ENCODE measurements at regions not wholly inside any gene's neighbourhood (a gene's known extent, or its start where the extent isn't known, plus 50 kb on each side); places are given as distances from the start of the nearest gene placed in this dataset.

- Mint-ChIP-seq H3K27me3 (peaks cover 16% of the 10 kb centered on the region), H3K9me3 (peaks cover 0 to 18% (median 7%) of the 10 kb centered on the region in 7 donors), H3K36me3 (no peaks in the 10 kb centered on the region), H3K4me1 (peaks cover 0 to 2% (median 0%) of the 10 kb centered on the region in 4 donors), H3K27ac (no peak overlapping the region), H3K4me3 (no peak overlapping the region)
- no peaks in the 10 kb centered on the region for H3K9me3 ChIP-seq (ENCODE audit: control insufficient read depth in 2 of 2, low read length in 2 of 2)
- H3K4me3 ChIP-seq (ENCODE audit: low read depth, low read length): no peak overlapping the region
- peaks cover 4% of the 10 kb centered on the region for H3K27me3 ChIP-seq (ENCODE audit: control insufficient read depth, insufficient read depth, low read length)
- H3K27ac ChIP-seq (ENCODE audit: insufficient read depth, low read length, poor library complexity, severe bottlenecking): no peak overlapping the region
- H3K4me1 ChIP-seq (ENCODE audit: control insufficient read depth, insufficient read depth, low read length, poor library complexity, severe bottlenecking): no peaks in the 10 kb centered on the region
- no peak for DNase-seq
- ATAC-seq (ENCODE audit: low read depth in 2 of 2): no peak
- no peaks in the 10 kb centered on the region for H3K36me3 ChIP-seq (ENCODE audit: control insufficient read depth, insufficient read depth, low read length)
Measured at GRCh38 chr22:48569476-48570233, 1258.0 kb downstream of the BRD1 start.

GRCh38 chr22:48568736-48569330 is 1258.8 kb downstream of the BRD1 start:
- H3K27ac ChIP-seq (ENCODE audit: insufficient read depth, low read length, poor library complexity, severe bottlenecking): no peak overlapping the region
- no peaks in the 10 kb centered on the region for H3K9me3 ChIP-seq (ENCODE audit: control insufficient read depth in 2 of 2, low read length in 2 of 2)
- Mint-ChIP-seq H3K4me1 (peaks cover 0 to 2% (median 0%) of the 10 kb centered on the region in 4 donors), H3K4me3 (no peak overlapping the region), H3K9me3 (peaks cover 0 to 18% (median 7%) of the 10 kb centered on the region in 7 donors), H3K36me3 (no peaks in the 10 kb centered on the region), H3K27ac (no peak overlapping the region), H3K27me3 (peaks cover 7% of the 10 kb centered on the region)
- no peak for DNase-seq
- no peaks in the 10 kb centered on the region for H3K36me3 ChIP-seq (ENCODE audit: control insufficient read depth, insufficient read depth, low read length)
- no peak overlapping the region for H3K4me3 ChIP-seq (ENCODE audit: low read depth, low read length)
- H3K4me1 ChIP-seq (ENCODE audit: control insufficient read depth, insufficient read depth, low read length, poor library complexity, severe bottlenecking): no peaks in the 10 kb centered on the region
- peaks cover 4% of the 10 kb centered on the region for H3K27me3 ChIP-seq (ENCODE audit: control insufficient read depth, insufficient read depth, low read length)
- no peak for ATAC-seq (ENCODE audit: low read depth in 2 of 2)

- Histone ChIP-seq H3K36me3 (ENCODE audit: control insufficient read depth, insufficient read depth, low read length) (no peaks in the 10 kb centered on the region), H3K4me1 (ENCODE audit: control insufficient read depth, insufficient read depth, low read length, poor library complexity, severe bottlenecking) (no peaks in the 10 kb centered on the region), H3K27ac (ENCODE audit: insufficient read depth, low read length, poor library complexity, severe bottlenecking) (no peak overlapping the region), H3K9me3 (ENCODE audit: control insufficient read depth in 2 of 2, low read length in 2 of 2) (no peaks in the 10 kb centered on the region), H3K27me3 (ENCODE audit: control insufficient read depth, insufficient read depth, low read length) (peaks cover 4% of the 10 kb centered on the region), H3K4me3 (ENCODE audit: low read depth, low read length) (no peak overlapping the region)
- ATAC-seq (ENCODE audit: low read depth in 2 of 2) (no peak), DNase-seq (no peak)
- H3K27ac Mint-ChIP-seq: no peak overlapping the region
- H3K4me1 Mint-ChIP-seq: peaks cover 0 to 2% (median 0%) of the 10 kb centered on the region in 4 donors
- H3K36me3 Mint-ChIP-seq: no peaks in the 10 kb centered on the region
- H3K9me3 Mint-ChIP-seq: peaks cover 0 to 16% (median 6%) of the 10 kb centered on the region in 7 donors
- peak overlapping the region in 1 of 4 donors; percentile 44 for H3K4me3 Mint-ChIP-seq
- H3K27me3 Mint-ChIP-seq: peaks cover 7% of the 10 kb centered on the region
Measured at GRCh38 chr22:48567213-48567975, 1260.3 kb downstream of the BRD1 start.

GRCh38 chr22:48566741-48567140 is 1260.9 kb downstream of the BRD1 start:
- Histone ChIP-seq H3K9me3 (ENCODE audit: control insufficient read depth in 2 of 2, low read length in 2 of 2) (no peaks in the 10 kb centered on the region), H3K36me3 (ENCODE audit: control insufficient read depth, insufficient read depth, low read length) (no peaks in the 10 kb centered on the region), H3K27me3 (ENCODE audit: control insufficient read depth, insufficient read depth, low read length) (peaks cover 4% of the 10 kb centered on the region), H3K4me1 (ENCODE audit: control insufficient read depth, insufficient read depth, low read length, poor library complexity, severe bottlenecking) (no peaks in the 10 kb centered on the region), H3K4me3 (ENCODE audit: low read depth, low read length) (no peak overlapping the region), H3K27ac (ENCODE audit: insufficient read depth, low read length, poor library complexity, severe bottlenecking) (no peak overlapping the region)
- Mint-ChIP-seq H3K4me3 (peak overlapping the region in 1 of 4 donors; percentile 44), H3K27me3 (peaks cover 7% of the 10 kb centered on the region), H3K9me3 (peaks cover 0 to 14% (median 5%) of the 10 kb centered on the region in 7 donors), H3K4me1 (peaks cover 0 to 2% (median 0%) of the 10 kb centered on the region in 4 donors), H3K27ac (no peak overlapping the region), H3K36me3 (no peaks in the 10 kb centered on the region)
- ATAC-seq (ENCODE audit: low read depth in 2 of 2): no peak
- DNase-seq: no peak

- H3K4me3 Mint-ChIP-seq: no peak overlapping the region
- Histone ChIP-seq H3K4me3 (ENCODE audit: low read depth, low read length) (no peak overlapping the region), H3K4me1 (ENCODE audit: control insufficient read depth, insufficient read depth, low read length, poor library complexity, severe bottlenecking) (no peaks in the 10 kb centered on the region)
Measured at GRCh38 chr22:48565901-48566501, 1261.7 kb downstream of the BRD1 start.

GRCh38 chr22:48564995-48565394 is 1262.7 kb downstream of the BRD1 start:
- H3K4me3 ChIP-seq (ENCODE audit: low read depth, low read length): no peak overlapping the region
- no peak overlapping the region for H3K4me3 Mint-ChIP-seq

More at GRCh38 chr22:48565901-48566501, 1261.7 kb downstream of the BRD1 start:
- H3K4me1 Mint-ChIP-seq: peaks cover 0 to 2% (median 0%) of the 10 kb centered on the region in 4 donors
- ATAC-seq (ENCODE audit: low read depth in 2 of 2): no peak
- Histone ChIP-seq H3K9me3 (ENCODE audit: control insufficient read depth in 2 of 2, low read length in 2 of 2) (no peaks in the 10 kb centered on the region), H3K36me3 (ENCODE audit: control insufficient read depth, insufficient read depth, low read length) (no peaks in the 10 kb centered on the region), H3K27ac (ENCODE audit: insufficient read depth, low read length, poor library complexity, severe bottlenecking) (no peak overlapping the region), H3K27me3 (ENCODE audit: control insufficient read depth, insufficient read depth, low read length) (peaks cover 4% of the 10 kb centered on the region)
- DNase-seq: no peak
- peaks cover 0 to 11% (median 2%) of the 10 kb centered on the region in 7 donors for H3K9me3 Mint-ChIP-seq
- H3K27me3 Mint-ChIP-seq: peaks cover 7% of the 10 kb centered on the region
- H3K27ac Mint-ChIP-seq: no peak overlapping the region
- H3K36me3 Mint-ChIP-seq: no peaks in the 10 kb centered on the region

GRCh38 chr22:48563966-48564330 is 1263.7 kb downstream of the BRD1 start:
- no peaks in the 10 kb centered on the region for H3K27me3 Mint-ChIP-seq
- Histone ChIP-seq H3K9me3 (ENCODE audit: control insufficient read depth in 2 of 2, low read length in 2 of 2) (no peaks in the 10 kb centered on the region), H3K4me3 (ENCODE audit: low read depth, low read length) (no peak overlapping the region), H3K27ac (ENCODE audit: insufficient read depth, low read length, poor library complexity, severe bottlenecking) (no peak overlapping the region), H3K27me3 (ENCODE audit: control insufficient read depth, insufficient read depth, low read length) (peaks cover 4% of the 10 kb centered on the region), H3K36me3 (ENCODE audit: control insufficient read depth, insufficient read depth, low read length) (no peaks in the 10 kb centered on the region), H3K4me1 (ENCODE audit: control insufficient read depth, insufficient read depth, low read length, poor library complexity, severe bottlenecking) (no peaks in the 10 kb centered on the region)
- ATAC-seq (ENCODE audit: low read depth in 2 of 2): no peak
- H3K36me3 Mint-ChIP-seq: no peaks in the 10 kb centered on the region
- H3K4me1 Mint-ChIP-seq: peaks cover 0 to 2% (median 0%) of the 10 kb centered on the region in 4 donors
- no peak overlapping the region for H3K4me3 Mint-ChIP-seq
- DNase-seq: no peak
- H3K9me3 Mint-ChIP-seq: no peaks in the 10 kb centered on the region
- no peak overlapping the region for H3K27ac Mint-ChIP-seq

More at GRCh38 chr22:48564995-48565394, 1262.7 kb downstream of the BRD1 start:
- Histone ChIP-seq H3K4me1 (ENCODE audit: control insufficient read depth, insufficient read depth, low read length, poor library complexity, severe bottlenecking) (no peaks in the 10 kb centered on the region), H3K9me3 (ENCODE audit: control insufficient read depth in 2 of 2, low read length in 2 of 2) (no peaks in the 10 kb centered on the region), H3K27ac (ENCODE audit: insufficient read depth, low read length, poor library complexity, severe bottlenecking) (no peak overlapping the region), H3K27me3 (ENCODE audit: control insufficient read depth, insufficient read depth, low read length) (peaks cover 4% of the 10 kb centered on the region), H3K36me3 (ENCODE audit: control insufficient read depth, insufficient read depth, low read length) (no peaks in the 10 kb centered on the region)
- Mint-ChIP-seq H3K9me3 (peaks cover 0 to 3% (median 0%) of the 10 kb centered on the region in 7 donors), H3K36me3 (no peaks in the 10 kb centered on the region), H3K27ac (no peak overlapping the region), H3K4me1 (peaks cover 0 to 2% (median 0%) of the 10 kb centered on the region in 4 donors), H3K27me3 (no peaks in the 10 kb centered on the region)
- ATAC-seq (ENCODE audit: low read depth in 2 of 2) (no peak), DNase-seq (no peak)
